ENCODE measurements at regions not wholly inside any gene's neighbourhood (a gene's known extent, or its start where the extent isn't known, plus 50 kb on each side); places are given as distances from the start of the nearest gene placed in this dataset.

- Histone ChIP-seq H3F3A (ENCODE audit: low read length, unreplicated experiment) (no peaks in the 10 kb centered on the region), H4K20me1 (ENCODE audit: low read length) (no peaks in the 10 kb centered on the region), H3K4me2 (ENCODE audit: low read length) (no peak overlapping the region), H3K9ac (ENCODE audit: low read length) (no peak overlapping the region), H3K4me1 (ENCODE audit: insufficient read depth, low read length) (no peaks in the 10 kb centered on the region), H3K36me3 (ENCODE audit: low read depth, low read length) (no peaks in the 10 kb centered on the region), H3K27ac (ENCODE audit: low read length) (no peak overlapping the region), H3K9me3 (ENCODE audit: low read length) (no peaks in the 10 kb centered on the region), H3K27me3 (ENCODE audit: low read length) (no peaks in the 10 kb centered on the region), H3K9me2 (replicated peaks; ENCODE audit: low read length) (no peaks in the 10 kb centered on the region), H2AFZ (ENCODE audit: low read length) (no peak overlapping the region), H3K79me2 (ENCODE audit: low read length) (no peaks in the 10 kb centered on the region), H3K4me3 (ENCODE audit: low read length) (no peak overlapping the region)
- TF ChIP-seq EZH2phosphoT487 (IDR thresholded peaks at IDR 0.05; ENCODE audit: borderline replicate concordance, low read length) = no peak
- no peak for TF ChIP-seq CTCF (conservative IDR thresholded peaks at IDR 0.05; ENCODE audit: low read depth, low read length)
- no peak for TF ChIP-seq EZH2 (IDR thresholded peaks at IDR 0.05; ENCODE audit: low read length, unreplicated experiment)
- POLR2A ChIA-PET (ENCODE audit: unreplicated experiment) = no interaction called here
- BruUV-seq (replicated peaks) = no TSS peak
- CTCF ChIA-PET = no interaction called here
- DNase-seq = no peak
- intact Hi-C loops (cut with micrococcal nuclease) = no loop called here
- no peak for ATAC-seq
Observed at GRCh38 chr2:83565181-83565580, 893.9 kb downstream of the SUCLG1 start.

GRCh38 chr2:83561592-83561991 lies 897.5 kb downstream of the SUCLG1 start:
- TF ChIP-seq EZH2phosphoT487 (IDR thresholded peaks at IDR 0.05; ENCODE audit: borderline replicate concordance, low read length) (no peak), CTCF (conservative IDR thresholded peaks at IDR 0.05; ENCODE audit: low read depth, low read length) (no peak), EZH2 (IDR thresholded peaks at IDR 0.05; ENCODE audit: low read length, unreplicated experiment) (no peak)
- H3K9ac ChIP-seq (ENCODE audit: low read length) = no peak overlapping the region
- DNase-seq (no peak), ATAC-seq (no peak)
- ChIA-PET POLR2A (ENCODE audit: unreplicated experiment) (no interaction called here), CTCF (no interaction called here)
- no peak overlapping the region for H2AFZ ChIP-seq (ENCODE audit: low read length)
- no peaks in the 10 kb centered on the region for H3K4me1 ChIP-seq (ENCODE audit: insufficient read depth, low read length)
- no peaks in the 10 kb centered on the region for H3K9me2 ChIP-seq (replicated peaks; ENCODE audit: low read length)
- intact Hi-C loops (cut with micrococcal nuclease) = no loop called here
- no peaks in the 10 kb centered on the region for H3K79me2 ChIP-seq (ENCODE audit: low read length)
- H3K4me3 ChIP-seq (ENCODE audit: low read length) = no peak overlapping the region
- no peak overlapping the region for H3K27ac ChIP-seq (ENCODE audit: low read length)
- no peak overlapping the region for H3K4me2 ChIP-seq (ENCODE audit: low read length)
- no peaks in the 10 kb centered on the region for H4K20me1 ChIP-seq (ENCODE audit: low read length)
- H3K9me3 ChIP-seq (ENCODE audit: low read length) = no peaks in the 10 kb centered on the region
- H3K36me3 ChIP-seq (ENCODE audit: low read depth, low read length) = no peaks in the 10 kb centered on the region
- no peaks in the 10 kb centered on the region for H3K27me3 ChIP-seq (ENCODE audit: low read length)
- H3F3A ChIP-seq (ENCODE audit: low read length, unreplicated experiment) = no peaks in the 10 kb centered on the region
- no TSS peak for BruUV-seq (replicated peaks)

- no peak overlapping the region for H3K4me3 ChIP-seq (ENCODE audit: low read length)
- H3K9ac ChIP-seq (ENCODE audit: low read length) = no peak overlapping the region
- no peaks in the 10 kb centered on the region for H3K9me3 ChIP-seq (ENCODE audit: low read length)
- ChIA-PET CTCF (no interaction called here), POLR2A (ENCODE audit: unreplicated experiment) (no interaction called here)
- no peaks in the 10 kb centered on the region for H3K4me1 ChIP-seq (ENCODE audit: insufficient read depth, low read length)
- H3K36me3 ChIP-seq (ENCODE audit: low read depth, low read length) = no peaks in the 10 kb centered on the region
- no peak overlapping the region for H2AFZ ChIP-seq (ENCODE audit: low read length)
- H4K20me1 ChIP-seq (ENCODE audit: low read length) = no peaks in the 10 kb centered on the region
- no peaks in the 10 kb centered on the region for H3K27me3 ChIP-seq (ENCODE audit: low read length)
- intact Hi-C loops (cut with micrococcal nuclease) = no loop called here
- DNase-seq (no peak), ATAC-seq (no peak)
- no peaks in the 10 kb centered on the region for H3K9me2 ChIP-seq (replicated peaks; ENCODE audit: low read length)
- no peak overlapping the region for H3K27ac ChIP-seq (ENCODE audit: low read length)
- no peaks in the 10 kb centered on the region for H3K79me2 ChIP-seq (ENCODE audit: low read length)
- no peaks in the 10 kb centered on the region for H3F3A ChIP-seq (ENCODE audit: low read length, unreplicated experiment)
- no TSS peak for BruUV-seq (replicated peaks)
- TF ChIP-seq EZH2 (IDR thresholded peaks at IDR 0.05; ENCODE audit: low read length, unreplicated experiment) = no peak
- TF ChIP-seq EZH2phosphoT487 (IDR thresholded peaks at IDR 0.05; ENCODE audit: borderline replicate concordance, low read length) = no peak
- no peak for TF ChIP-seq CTCF (conservative IDR thresholded peaks at IDR 0.05; ENCODE audit: low read depth, low read length)
- H3K4me2 ChIP-seq (ENCODE audit: low read length) = no peak overlapping the region
Observed at GRCh38 chr2:83536556-83536955, 922.5 kb downstream of the SUCLG1 start.
